ENCODE measurements at regions not wholly inside any gene's neighbourhood (a gene's known extent, or its start where the extent isn't known, plus 50 kb on each side); places are given as distances from the start of the nearest gene placed in this dataset.

DNA sequence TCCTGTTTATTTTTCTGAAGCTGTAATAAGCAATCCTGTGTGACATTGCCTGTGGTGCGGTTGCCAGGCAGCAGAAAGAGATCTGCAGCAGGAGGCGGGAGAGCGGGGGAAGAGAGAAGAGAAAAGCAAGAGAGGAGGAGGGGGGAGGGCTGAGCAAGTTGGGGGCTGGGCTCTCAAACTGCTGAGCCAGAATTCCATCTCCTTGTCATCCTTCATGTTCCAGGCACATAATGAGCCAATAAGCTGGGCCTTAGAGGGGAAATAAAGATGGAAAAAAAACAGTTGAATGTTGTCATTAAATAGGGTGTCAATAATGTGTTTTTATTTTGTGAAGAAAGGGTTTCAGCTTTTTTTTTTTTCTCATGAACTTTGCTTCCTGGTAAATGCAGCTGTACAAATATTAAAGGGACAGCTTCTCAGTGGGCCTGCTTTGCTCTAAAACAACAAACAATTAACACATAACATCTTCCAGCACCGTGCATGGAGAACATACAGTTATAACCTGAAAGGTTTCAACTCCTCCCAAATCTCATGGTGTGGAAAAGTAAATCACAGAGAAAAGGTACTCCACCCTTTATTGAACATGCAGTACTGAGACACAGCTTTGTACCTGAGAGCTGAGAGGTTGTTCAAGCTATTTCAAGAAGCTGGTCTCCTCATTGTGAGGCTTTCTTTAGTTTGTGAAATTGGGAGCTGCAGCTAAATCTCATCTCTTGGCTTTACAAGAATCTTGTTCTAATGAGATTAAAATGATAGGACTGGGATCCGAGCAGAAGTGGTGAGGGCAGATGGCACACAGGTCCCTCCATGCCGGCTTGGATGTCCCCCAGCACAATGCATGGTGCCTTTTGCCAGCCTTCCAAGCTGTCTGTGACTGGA is 451.1 kb upstream of the KCNMB2 start:
- intact Hi-C loops (cut with DNase I; ENCODE audit: low total_unique reads), result no loop called here
- Histone ChIP-seq H3K27ac (peak overlapping the region; percentile 79 to 80), H3K4me1 (peaks cover 0 to 9% of the 10 kb centered on the region in 2 donors), H3K9me3 (no peaks in the 10 kb centered on the region), H3K4me3 (no peak overlapping the region), H3K27me3 (no peaks in the 10 kb centered on the region), H3K36me3 (no peaks in the 10 kb centered on the region)
- peak; percentile 82 to 83 for DNase-seq (ENCODE audit: low spot score in 2 of 2)
- no peak for TF ChIP-seq POLR2A (IDR thresholded peaks at IDR 0.05)
- no peak for TF ChIP-seq POLR2AphosphoS5 (IDR thresholded peaks at IDR 0.05)
- TF ChIP-seq, protein P1, sequence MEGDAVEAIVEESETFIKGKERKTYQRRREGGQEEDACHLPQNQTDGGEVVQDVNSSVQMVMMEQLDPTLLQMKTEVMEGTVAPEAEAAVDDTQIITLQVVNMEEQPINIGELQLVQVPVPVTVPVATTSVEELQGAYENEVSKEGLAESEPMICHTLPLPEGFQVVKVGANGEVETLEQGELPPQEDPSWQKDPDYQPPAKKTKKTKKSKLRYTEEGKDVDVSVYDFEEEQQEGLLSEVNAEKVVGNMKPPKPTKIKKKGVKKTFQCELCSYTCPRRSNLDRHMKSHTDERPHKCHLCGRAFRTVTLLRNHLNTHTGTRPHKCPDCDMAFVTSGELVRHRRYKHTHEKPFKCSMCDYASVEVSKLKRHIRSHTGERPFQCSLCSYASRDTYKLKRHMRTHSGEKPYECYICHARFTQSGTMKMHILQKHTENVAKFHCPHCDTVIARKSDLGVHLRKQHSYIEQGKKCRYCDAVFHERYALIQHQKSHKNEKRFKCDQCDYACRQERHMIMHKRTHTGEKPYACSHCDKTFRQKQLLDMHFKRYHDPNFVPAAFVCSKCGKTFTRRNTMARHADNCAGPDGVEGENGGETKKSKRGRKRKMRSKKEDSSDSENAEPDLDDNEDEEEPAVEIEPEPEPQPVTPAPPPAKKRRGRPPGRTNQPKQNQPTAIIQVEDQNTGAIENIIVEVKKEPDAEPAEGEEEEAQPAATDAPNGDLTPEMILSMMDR (IDR thresholded peaks at IDR 0.05), result no peak

DNA sequence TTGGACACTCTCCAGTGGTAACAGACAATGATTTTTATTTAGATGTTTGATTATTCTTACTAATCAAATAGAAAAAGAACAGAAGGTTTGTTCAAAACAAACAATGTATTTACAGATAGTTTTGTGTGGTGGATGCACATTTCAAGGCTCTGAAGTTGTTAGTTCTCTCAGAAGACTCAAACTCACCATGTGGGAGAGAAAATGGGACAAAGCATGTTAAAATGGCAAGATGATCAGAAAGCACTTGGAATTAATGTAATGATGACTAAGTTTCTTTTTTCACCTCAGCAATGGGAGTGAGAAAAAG is 450.5 kb upstream of the KCNMB2 start:
- Histone ChIP-seq H3K4me1 (peaks cover 0 to 9% of the 10 kb centered on the region in 2 donors), H3K9me3 (no peaks in the 10 kb centered on the region), H3K27me3 (no peaks in the 10 kb centered on the region), H3K27ac (peak overlapping the region; percentile 79 to 80), H3K36me3 (no peaks in the 10 kb centered on the region), H3K4me3 (no peak overlapping the region)
- intact Hi-C loops (cut with DNase I; ENCODE audit: low total_unique reads), result no loop called here
- DNase-seq (ENCODE audit: low spot score in 2 of 2), result no peak
- TF ChIP-seq POLR2AphosphoS5 (IDR thresholded peaks at IDR 0.05) (no peak), POLR2A (IDR thresholded peaks at IDR 0.05) (no peak)
- TF ChIP-seq, protein P1 (IDR thresholded peaks at IDR 0.05), result no peak

DNA sequence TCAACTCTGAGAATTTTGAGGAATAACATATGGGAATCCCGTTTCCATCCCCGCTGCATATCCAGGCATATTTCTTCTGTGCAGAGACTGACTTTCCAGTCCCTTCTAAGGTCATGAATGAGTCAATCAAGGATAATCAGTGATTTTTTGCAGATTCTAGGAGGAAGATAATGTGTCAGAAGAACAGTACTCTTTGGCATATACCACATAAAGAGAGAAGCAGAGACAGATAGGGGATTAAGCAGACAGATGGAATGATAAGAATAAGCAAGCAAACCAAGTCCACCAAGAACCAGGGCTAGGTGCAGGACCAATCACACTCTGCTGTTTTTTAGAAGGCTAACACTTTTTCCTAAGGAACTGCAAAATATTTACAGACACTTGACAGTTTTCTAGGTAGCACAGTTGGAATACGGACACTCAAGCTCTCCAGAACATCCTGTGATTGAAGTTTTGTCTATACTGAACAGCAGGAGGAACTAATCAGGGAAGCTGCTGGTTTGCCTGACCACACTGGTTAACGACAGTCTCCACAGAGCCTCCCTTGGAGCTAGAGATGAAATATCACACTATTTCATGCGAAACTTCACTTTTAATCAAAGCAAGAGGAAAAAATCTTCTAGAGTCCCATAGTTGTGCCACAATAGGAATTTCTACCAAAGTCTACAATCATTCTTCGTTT is 450.0 kb upstream of the KCNMB2 start:
- DNase-seq (ENCODE audit: low spot score in 2 of 2), result no peak
- Histone ChIP-seq H3K9me3 (no peaks in the 10 kb centered on the region), H3K4me3 (no peak overlapping the region), H3K27me3 (no peaks in the 10 kb centered on the region), H3K27ac (peak overlapping the region; percentile 79 to 80), H3K4me1 (peaks cover 0 to 9% of the 10 kb centered on the region in 2 donors), H3K36me3 (no peaks in the 10 kb centered on the region)
- TF ChIP-seq, protein P1 (IDR thresholded peaks at IDR 0.05), result no peak
- no peak for TF ChIP-seq POLR2A (IDR thresholded peaks at IDR 0.05)
- no peak for TF ChIP-seq POLR2AphosphoS5 (IDR thresholded peaks at IDR 0.05)
- intact Hi-C loops (cut with DNase I; ENCODE audit: low total_unique reads), result no loop called here

DNA sequence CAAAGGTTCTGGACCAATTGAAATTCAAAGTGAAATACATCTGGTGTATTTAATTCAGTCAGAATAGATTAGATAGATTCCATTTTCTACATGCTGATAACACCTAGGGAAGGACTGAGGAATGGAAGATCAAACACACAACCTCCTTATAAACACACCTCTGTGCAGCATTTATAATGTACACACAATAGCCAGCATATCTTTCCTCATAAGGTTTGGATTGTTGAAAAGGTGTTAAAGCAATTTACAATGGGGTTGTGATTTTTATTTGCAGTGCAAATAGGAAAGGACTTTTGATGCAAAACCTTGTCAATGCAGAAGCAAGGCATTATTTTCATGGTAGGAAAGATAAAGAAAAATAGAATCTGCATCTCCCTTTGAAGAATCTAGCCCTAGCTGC is 448.9 kb upstream of the KCNMB2 start:
- no peak for DNase-seq (ENCODE audit: low spot score in 2 of 2)
- intact Hi-C loops (cut with DNase I; ENCODE audit: low total_unique reads), result no loop called here
- H3K27ac ChIP-seq, result no peak overlapping the region
- H3K27me3 ChIP-seq, result no peaks in the 10 kb centered on the region
- TF ChIP-seq POLR2A (IDR thresholded peaks at IDR 0.05) (no peak), POLR2AphosphoS5 (IDR thresholded peaks at IDR 0.05) (no peak)
- TF ChIP-seq, protein P1 (IDR thresholded peaks at IDR 0.05), result no peak
- no peaks in the 10 kb centered on the region for H3K36me3 ChIP-seq
- peaks cover 0 to 9% of the 10 kb centered on the region in 2 donors for H3K4me1 ChIP-seq
- H3K9me3 ChIP-seq, result no peaks in the 10 kb centered on the region
- H3K4me3 ChIP-seq, result no peak overlapping the region

DNA sequence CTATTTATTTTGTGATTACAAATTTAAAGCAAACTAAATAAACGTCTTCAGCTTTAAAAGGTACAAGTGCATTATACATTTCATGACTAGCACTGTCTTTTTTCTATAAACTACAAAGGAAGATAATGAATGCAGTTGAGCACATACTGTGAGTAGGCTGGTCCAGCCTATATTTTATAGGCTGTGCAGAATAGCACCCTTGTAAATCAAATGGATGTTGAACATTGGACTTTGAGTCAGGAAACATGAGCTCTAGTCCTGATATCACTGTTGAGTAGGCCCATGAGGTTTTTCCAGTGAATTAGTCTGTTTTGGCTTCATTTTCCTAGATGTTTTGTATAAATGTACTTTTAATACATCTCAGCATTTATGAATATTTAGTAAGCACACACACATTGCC is 447.3 kb upstream of the KCNMB2 start:
- no peaks in the 10 kb centered on the region for H3K36me3 ChIP-seq

More for the DNA sequence above, 447.3 kb upstream of the KCNMB2 start:
- no peak overlapping the region for H3K4me3 ChIP-seq
- no peaks in the 10 kb centered on the region for H3K27me3 ChIP-seq
- H3K27ac ChIP-seq, result no peak overlapping the region
- DNase-seq (ENCODE audit: low spot score in 2 of 2), result no peak
- peaks cover 0 to 9% of the 10 kb centered on the region in 2 donors for H3K4me1 ChIP-seq
- intact Hi-C loops (cut with DNase I; ENCODE audit: low total_unique reads), result no loop called here
- no peak for TF ChIP-seq POLR2A (IDR thresholded peaks at IDR 0.05)
- TF ChIP-seq, protein P1 (IDR thresholded peaks at IDR 0.05), result no peak
- TF ChIP-seq POLR2AphosphoS5 (IDR thresholded peaks at IDR 0.05), result no peak
- H3K9me3 ChIP-seq, result no peaks in the 10 kb centered on the region

All from breast epithelium (tissue), 4 donors.